M059J (cell line): ENCODE measurements at regions not wholly inside any gene's neighbourhood (a gene's known extent, or its start where the extent isn't known, plus 50 kb on each side); places are given as distances from the start of the nearest gene placed in this dataset.

Source experiments
- DNase-seq: peaks from one replicate; pipeline ENCODE4 v3.0.0-alpha.2; 2012; ENCODE audit warnings: low read depth

DNA sequence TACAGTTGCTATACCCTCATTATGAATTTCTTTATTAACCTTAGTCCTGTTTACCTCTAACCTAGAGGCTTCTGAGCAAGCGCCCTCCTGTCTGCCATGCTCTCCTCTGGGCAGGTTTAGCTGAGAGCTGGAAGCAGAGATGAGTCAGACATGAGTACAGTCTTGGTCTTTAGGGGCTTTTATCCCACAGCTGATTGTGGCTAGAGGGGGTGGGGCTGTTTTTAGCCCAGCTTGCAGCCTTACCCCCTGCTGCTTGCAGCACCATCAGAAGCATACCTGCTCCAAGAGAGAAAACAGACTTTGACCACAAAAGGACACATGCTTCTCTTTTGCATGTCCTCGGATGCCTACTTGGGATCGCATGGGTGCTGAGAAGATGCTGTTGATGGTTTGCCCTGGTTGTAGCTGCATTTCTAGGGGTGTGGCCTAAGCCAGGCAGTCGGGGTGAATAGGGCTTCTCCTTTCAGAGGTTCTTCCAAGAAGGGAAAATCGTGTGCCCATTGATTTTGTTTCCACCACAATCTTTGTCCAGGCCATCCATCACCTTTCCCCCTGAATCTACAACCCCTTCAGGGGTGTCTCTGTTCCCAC, 115.0 kb upstream of the LGALSL start:
- peak; percentile 44 for DNase-seq

DNA sequence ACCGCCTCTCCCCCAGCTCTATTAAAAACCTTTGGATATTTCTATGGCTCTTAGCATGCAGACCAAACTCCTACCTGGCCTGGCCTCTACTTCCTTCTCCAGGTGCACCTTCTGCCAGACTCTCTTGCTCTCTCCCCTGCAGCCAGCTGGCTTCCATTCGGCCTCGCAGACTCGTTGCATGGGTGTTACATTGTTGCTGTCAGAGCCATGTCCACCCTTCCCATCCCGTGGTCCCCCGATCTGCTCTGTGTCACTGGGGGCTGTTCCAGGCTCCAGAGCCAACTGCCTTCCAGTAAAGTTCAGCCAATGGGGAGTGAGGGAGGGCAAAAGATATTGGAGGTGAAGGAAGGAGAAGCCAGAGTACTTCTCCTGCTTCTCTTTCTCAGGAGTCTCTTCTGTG, 112.5 kb upstream of the LGALSL start:
- DNase-seq: no peak

GRCh38 chr2:64342195-64343099, 111.5 kb upstream of the LGALSL start:
- no peak for DNase-seq

GRCh38 chr2:64344999-64345576, 108.9 kb upstream of the LGALSL start:
- DNase-seq: no peak

DNA sequence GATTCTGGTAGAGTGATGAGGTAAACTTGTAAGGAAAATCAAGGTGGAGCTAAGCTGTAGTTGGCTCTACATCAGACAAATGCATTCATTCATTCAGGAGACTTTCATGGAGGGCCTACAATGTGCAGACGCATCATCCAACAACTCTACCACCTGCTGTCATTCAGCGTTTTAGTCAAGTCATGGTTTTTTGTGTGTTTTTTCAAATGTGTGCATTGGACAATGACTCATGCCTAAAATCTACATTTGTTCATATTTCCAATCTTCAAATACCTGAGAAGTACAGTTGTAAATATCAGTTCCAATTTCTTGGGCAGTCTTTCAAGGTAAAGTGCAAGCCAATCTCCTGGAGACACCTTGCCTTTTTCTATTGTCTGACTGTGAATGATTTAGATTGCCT, 108.0 kb upstream of the LGALSL start:
- no peak for DNase-seq

DNA sequence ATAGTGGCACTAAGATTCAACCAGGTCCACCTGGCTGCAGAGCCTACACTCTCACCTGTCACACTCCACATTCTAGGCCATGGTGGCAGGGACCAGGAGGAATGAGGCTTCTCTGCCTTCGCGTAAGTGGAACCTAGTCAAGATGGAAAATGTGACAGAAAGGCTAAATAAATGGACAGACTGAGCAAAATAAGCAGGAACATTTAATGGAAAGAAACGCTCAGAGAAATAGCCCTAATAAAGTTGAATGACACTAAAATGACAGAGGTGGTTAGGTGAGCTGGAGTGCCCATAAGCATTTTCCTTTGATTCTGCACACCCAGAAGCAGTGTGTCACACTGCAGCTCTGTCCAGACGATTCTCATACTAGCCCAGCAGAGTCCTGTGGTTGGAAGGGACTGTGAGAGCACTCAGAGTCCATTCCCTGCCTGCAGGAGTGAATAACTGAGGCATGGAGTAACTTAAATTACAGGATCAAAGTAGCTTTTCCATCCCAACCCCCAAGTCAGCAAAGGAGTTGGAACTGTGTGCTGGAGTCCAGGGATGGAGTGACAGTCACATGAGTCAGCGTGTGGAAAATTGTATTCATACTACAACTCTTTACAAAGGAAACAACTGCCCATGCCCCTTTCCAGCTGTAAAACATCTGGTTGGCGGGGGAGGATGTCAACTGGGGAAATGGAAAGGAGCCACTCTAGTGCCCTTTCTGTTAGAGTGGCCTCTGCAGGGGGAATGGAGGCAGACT, 105.4 kb upstream of the LGALSL start:
- DNase-seq: peak; percentile 26

DNA sequence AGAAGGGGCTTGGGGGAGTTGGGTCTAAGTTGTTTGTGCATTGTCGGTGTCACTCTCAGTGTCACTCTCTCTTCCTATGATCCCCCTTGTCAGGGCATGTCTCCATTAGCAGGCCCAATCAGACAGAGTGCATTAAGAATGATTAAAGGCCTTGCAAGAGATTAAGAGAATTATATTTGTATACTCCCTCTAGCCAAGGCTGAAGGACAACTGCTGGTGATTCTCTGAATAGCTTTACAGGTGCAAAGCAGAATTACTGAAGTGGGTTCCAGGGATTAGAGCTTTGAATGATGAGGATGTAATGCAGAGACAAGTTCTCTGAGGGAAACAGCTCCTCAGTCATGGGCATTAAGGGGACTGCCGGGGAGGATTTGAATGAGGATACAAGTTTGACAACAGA, 104.8 kb upstream of the LGALSL start:
- no peak for DNase-seq

DNA sequence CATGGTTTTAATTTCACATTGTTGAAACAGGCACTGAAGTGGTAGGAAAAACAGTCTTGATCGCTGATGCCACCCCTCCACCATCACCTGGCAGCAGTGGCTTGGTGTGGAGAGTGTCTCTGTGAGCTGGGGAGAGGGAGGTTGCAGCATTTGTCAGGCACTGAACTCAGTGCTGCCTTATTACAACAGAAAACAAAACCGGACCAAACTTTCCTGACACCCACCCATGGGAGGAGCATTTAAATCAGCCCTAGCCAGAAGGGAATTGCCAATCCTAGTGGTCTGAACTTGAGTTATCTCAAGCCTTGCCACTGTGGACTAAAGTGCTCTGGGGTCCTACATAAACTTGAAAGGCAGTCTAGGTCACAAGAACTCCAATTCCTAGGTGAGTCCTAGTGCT, 103.0 kb upstream of the LGALSL start:
- DNase-seq: no peak

GRCh38 chr2:64352292-64352691, 101.7 kb upstream of the LGALSL start:
- DNase-seq: no peak

DNA sequence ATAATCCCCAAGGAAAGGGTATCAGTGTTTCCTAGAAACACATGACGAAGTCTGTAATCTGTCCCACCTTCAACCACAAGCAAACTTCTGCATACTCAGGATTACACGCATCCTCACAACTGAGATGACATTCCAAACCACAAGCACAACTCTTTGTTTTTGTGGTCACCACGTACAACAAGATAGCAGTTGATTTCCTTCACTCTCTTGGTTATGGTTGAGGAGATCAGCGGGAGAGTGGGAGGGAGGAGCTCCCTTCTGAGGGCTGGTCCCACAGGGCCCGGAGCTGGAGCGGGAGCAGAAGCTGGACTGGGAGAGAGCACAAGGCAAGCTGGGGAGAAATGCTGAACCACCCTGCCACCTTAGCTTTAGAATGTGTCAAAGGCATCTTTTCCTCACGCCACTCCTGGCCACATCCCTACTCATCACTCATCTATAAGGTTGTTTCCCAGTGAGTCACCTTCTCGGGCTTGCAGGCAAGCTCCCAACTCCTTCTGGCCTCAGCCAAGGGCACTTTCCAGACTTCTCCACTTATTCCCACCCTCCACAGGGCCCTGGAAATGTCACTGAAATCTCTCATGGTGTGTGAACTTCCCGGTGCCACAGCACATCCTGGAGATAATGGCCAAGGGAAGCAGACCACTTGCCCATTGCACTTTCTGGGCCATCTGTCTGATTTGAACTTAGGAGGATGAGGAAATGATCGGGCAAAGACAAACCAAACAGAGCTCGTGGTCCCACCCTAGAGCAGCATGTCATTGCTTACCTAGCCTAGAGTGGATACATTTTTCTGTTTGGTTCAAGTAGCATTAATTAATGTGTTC, 98.9 kb upstream of the LGALSL start:
- DNase-seq: peak; percentile 84

DNA sequence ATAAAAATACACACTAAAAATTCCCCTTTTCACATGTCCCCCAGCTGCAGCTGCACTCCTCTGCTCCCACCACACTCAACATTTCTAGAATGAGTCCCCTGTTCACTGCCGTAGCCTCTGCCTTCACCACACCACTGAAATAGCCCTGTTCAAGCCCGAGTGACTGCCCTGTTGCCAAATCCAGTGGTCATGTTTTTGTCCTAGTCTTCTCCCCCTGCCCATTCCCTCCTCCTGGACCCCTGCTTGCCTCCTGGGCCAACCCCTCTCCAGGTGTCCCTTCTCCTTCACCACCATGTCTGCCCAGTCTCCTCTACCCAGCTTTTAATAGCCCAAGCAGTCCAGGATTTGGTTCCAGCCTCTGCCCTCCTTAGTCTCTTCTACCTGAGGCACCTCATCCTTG, 97.1 kb upstream of the LGALSL start:
- no peak for DNase-seq

GRCh38 chr2:64359171-64359891, 94.6 kb upstream of the LGALSL start:
- DNase-seq: peak; percentile 48

DNA sequence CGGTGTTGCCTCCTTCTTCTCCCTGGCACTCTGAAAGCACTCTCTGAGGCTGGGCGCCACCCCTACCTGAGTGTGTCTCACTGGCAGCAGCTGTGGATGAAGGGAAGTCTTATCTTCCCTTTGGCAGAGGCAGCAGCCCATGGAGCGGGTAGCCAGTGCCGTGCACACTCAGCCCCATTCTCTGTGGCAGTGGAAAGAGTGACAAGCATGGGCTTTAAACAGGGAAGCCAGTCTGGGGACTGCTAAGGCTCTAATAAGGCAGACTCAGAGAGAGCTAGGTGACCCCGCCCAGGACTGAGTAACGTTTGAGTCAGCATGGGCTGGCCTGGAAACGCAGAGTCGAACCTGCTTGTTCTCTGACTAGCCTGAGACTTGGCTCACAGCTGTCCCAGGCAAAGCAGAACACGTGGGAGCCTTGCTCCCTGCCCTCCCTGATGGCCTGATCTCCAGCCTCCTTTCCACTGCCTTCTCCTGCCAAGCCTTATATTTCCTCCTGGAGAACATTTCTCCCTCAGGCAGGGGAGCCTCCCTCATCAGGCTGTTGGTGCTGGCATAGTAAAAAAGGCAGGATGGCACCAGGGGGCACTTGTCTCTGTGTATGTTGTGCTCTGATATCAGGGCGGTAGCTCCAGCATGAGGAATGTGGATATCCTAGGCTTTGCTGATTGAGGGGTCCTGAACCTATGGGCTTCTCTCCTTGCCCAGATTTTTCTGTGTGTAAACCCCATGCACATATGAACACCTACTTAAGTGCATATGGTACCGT, 93.9 kb upstream of the LGALSL start:
- peak; percentile 93 for DNase-seq

GRCh38 chr2:64361151-64361938, 92.6 kb upstream of the LGALSL start:
- DNase-seq: no peak

DNA sequence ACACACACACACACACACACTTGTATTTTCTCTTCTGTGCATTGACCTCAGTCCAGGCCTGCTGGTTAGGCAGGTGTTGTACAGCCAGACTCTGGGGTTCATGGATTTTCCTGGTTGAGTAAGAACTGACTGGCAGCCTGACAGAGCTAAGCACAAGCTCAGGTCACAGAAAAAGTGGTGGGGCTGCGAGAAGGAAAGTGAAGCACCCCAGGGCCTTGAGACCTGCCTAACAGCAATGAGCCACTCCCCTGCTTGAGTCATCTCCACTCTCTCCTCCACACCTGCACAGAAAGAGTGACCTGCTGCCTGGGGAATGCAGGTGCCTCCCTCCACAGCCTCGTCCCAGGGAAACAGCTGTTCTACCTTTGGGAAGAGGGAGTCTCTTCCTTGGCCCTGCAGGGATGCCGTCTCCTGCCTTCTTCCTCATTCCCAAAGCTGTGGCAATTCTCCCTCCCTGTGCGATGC, 91.4 kb upstream of the LGALSL start:
- no peak for DNase-seq

DNA sequence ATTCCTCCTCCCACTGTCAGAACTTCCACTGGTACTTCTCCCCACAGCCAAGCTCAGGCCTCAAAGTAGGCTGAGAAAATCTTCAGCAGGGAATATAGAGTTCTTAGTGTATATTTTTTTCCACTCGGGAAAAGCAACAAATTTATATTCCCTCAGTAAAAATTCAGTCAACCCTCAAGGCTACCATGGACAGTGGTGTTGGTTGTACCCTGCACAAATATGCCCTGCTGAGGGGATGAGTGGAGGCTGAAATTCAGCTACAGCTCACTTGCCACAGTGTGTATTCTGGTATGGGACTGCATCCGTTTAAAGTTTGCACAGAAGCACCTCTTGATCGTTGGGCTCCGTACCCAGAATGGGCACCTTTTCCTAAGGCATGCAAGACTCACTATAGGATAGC, 90.8 kb upstream of the LGALSL start:
- DNase-seq: no peak

DNA sequence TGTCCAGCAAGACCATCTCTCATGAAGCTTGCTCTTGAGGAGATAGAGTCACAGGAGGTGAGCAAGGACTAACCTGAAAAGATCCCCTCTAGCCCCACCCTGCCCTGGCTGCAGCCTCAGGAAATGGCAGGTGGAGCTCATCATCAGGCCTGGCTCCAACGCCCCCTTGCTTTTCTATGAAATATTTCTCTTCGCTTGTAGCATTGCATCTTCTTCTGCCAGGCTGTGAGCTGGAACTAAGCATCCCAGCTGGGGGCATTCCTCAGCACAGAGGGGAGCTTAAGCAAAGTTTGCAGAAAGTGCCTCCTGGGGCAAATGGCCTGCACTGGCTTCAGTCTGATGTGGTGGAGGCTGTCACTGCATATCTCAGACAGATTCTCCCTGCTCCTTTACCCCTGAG, 90.1 kb upstream of the LGALSL start:
- DNase-seq: no peak

- no peak for DNase-seq
Measured at GRCh38 chr2:64367444-64368232, 86.3 kb upstream of the LGALSL start.
